COLO668 (cell line): ENCODE measurements at regions not wholly inside any gene's neighbourhood (a gene's known extent, or its start where the extent isn't known, plus 50 kb on each side); places are given as distances from the start of the nearest gene placed in this dataset.

Source experiments
- DNase-seq: peaks from one replicate; lab custom pipeline; 2025; ENCODE audit not compliant: unreplicated experiment; lab: John Stamatoyannopoulos, UW

GRCh38 chr2:119104414-119104813, 54.1 kb downstream of the C1QL2 start:
- DNase-seq = no peak

- DNase-seq = no peak
Measured at GRCh38 chr2:119102964-119103363, 55.6 kb downstream of the C1QL2 start.

- no peak for DNase-seq
Measured at GRCh38 chr2:119088416-119088815, 70.1 kb downstream of the C1QL2 start.

- DNase-seq = no peak
Measured at GRCh38 chr2:119086327-119086726, 72.2 kb downstream of the C1QL2 start.

- DNase-seq = no peak
Measured at GRCh38 chr2:119085613-119086012, 72.9 kb downstream of the C1QL2 start.

- DNase-seq = no peak
Measured at GRCh38 chr2:119083416-119083815, 75.1 kb downstream of the C1QL2 start.

GRCh38 chr2:119082821-119083400, 75.6 kb downstream of the C1QL2 start:
- no peak for DNase-seq

GRCh38 chr2:119078796-119079195, 79.8 kb downstream of the C1QL2 start:
- no peak for DNase-seq

GRCh38 chr2:119076713-119077112, 81.8 kb downstream of the C1QL2 start:
- DNase-seq = no peak

GRCh38 chr2:119073213-119073612, 85.3 kb downstream of the C1QL2 start:
- no peak for DNase-seq

- DNase-seq = no peak
Measured at GRCh38 chr2:119071476-119071875, 87.1 kb downstream of the C1QL2 start.

GRCh38 chr2:119069781-119070180, 88.8 kb downstream of the C1QL2 start:
- no peak for DNase-seq

- no peak for DNase-seq
Measured at GRCh38 chr2:119068154-119068725, 90.3 kb downstream of the C1QL2 start.

GRCh38 chr2:119066272-119066804, 92.2 kb downstream of the C1QL2 start:
- no peak for DNase-seq

- no peak for DNase-seq
Measured at GRCh38 chr2:119065146-119065545, 93.4 kb downstream of the C1QL2 start.

GRCh38 chr2:119064567-119064966, 94.0 kb downstream of the C1QL2 start:
- DNase-seq = no peak

- no peak for DNase-seq
Measured at GRCh38 chr2:119063177-119063576, 95.4 kb downstream of the C1QL2 start.

- no peak for DNase-seq
Measured at GRCh38 chr2:119062652-119063051, 95.9 kb downstream of the C1QL2 start.

GRCh38 chr2:119062179-119062578, 96.4 kb downstream of the C1QL2 start:
- DNase-seq = no peak

GRCh38 chr2:119059940-119060339, 98.6 kb downstream of the C1QL2 start:
- DNase-seq = no peak

GRCh38 chr2:119059287-119059686, 99.3 kb downstream of the C1QL2 start:
- no peak for DNase-seq

- no peak for DNase-seq
Measured at GRCh38 chr2:119053700-119054436, 104.7 kb downstream of the C1QL2 start.
